Ishikawa (cell line): ENCODE measurements at regions not wholly inside any gene's neighbourhood (a gene's known extent, or its start where the extent isn't known, plus 50 kb on each side); places are given as distances from the start of the nearest gene placed in this dataset.

ENCODE experiments used
- CEBPB ChIP-seq: IDR thresholded peaks from 2 replicates; pipeline ENCODE4 v1.6.1; 2012
- EGR1 ChIP-seq: IDR thresholded peaks from 2 replicates; pipeline ENCODE4 v1.6.1; 2012
- EP300 ChIP-seq: IDR thresholded peaks from 2 replicates; pipeline ENCODE4 v1.6.1; 2012; ENCODE audit warnings: borderline replicate concordance
- RAD21 ChIP-seq: IDR thresholded peaks from 2 replicates; pipeline ENCODE4 v1.6.1; 2012; ENCODE audit warnings: low read depth
- TAF1 ChIP-seq: IDR thresholded peaks from 2 replicates; pipeline ENCODE4 v1.6.1; 2012; ENCODE audit warnings: low read depth, mild to moderate bottlenecking
- TEAD4 ChIP-seq: IDR thresholded peaks from 2 replicates; pipeline ENCODE4 v1.6.1; 2012
- YY1 ChIP-seq: IDR thresholded peaks from 2 replicates; pipeline ENCODE4 v1.6.1; 2012; ENCODE audit warnings: low read depth
- TF ChIP-seq, protein P1 (sequence below): IDR thresholded peaks from 2 replicates; pipeline ENCODE4 v1.6.1; 2012
- TF ChIP-seq, protein P2 (sequence below): IDR thresholded peaks from 2 replicates; pipeline ENCODE4 v1.6.1; 2012; ENCODE audit warnings: low read depth, mild to moderate bottlenecking

DNA sequence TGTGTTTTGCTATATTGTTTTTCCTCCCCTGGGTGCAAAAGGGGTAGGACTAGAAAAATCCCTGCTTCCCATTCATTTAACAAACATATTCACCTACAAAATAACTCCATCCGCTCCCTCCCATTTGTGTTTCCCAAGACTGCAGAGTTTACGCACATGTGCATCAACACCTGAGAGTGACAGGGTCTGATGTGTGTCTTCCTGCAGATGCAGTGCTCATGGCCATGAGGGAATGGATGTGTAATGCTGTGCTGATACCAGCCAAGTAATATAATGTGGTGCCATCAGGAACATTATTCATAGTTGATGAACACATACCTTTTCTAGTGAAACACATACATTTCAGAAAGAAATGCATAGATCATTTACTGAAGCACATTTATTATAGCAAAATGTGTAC, 83.2 kb downstream of the CXXC4 start:
- TF ChIP-seq EP300 (no peak), YY1 (no peak), RAD21 (no peak), TEAD4 (no peak), CEBPB (no peak), EGR1 (no peak), TAF1 (no peak)
- TF ChIP-seq, protein P1, sequence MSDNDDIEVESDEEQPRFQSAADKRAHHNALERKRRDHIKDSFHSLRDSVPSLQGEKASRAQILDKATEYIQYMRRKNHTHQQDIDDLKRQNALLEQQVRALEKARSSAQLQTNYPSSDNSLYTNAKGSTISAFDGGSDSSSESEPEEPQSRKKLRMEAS = no peak
- TF ChIP-seq, protein P2, sequence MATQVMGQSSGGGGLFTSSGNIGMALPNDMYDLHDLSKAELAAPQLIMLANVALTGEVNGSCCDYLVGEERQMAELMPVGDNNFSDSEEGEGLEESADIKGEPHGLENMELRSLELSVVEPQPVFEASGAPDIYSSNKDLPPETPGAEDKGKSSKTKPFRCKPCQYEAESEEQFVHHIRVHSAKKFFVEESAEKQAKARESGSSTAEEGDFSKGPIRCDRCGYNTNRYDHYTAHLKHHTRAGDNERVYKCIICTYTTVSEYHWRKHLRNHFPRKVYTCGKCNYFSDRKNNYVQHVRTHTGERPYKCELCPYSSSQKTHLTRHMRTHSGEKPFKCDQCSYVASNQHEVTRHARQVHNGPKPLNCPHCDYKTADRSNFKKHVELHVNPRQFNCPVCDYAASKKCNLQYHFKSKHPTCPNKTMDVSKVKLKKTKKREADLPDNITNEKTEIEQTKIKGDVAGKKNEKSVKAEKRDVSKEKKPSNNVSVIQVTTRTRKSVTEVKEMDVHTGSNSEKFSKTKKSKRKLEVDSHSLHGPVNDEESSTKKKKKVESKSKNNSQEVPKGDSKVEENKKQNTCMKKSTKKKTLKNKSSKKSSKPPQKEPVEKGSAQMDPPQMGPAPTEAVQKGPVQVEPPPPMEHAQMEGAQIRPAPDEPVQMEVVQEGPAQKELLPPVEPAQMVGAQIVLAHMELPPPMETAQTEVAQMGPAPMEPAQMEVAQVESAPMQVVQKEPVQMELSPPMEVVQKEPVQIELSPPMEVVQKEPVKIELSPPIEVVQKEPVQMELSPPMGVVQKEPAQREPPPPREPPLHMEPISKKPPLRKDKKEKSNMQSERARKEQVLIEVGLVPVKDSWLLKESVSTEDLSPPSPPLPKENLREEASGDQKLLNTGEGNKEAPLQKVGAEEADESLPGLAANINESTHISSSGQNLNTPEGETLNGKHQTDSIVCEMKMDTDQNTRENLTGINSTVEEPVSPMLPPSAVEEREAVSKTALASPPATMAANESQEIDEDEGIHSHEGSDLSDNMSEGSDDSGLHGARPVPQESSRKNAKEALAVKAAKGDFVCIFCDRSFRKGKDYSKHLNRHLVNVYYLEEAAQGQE = no peak
